Hepatocyte (in vitro differentiated cells): ENCODE measurements at regions not wholly inside any gene's neighbourhood (a gene's known extent, or its start where the extent isn't known, plus 50 kb on each side); places are given as distances from the start of the nearest gene placed in this dataset.

Experiments
- DNase-seq: peaks from one replicate; pipeline ENCODE4 v3.0.0-alpha.2; 2016; ENCODE audit warnings: low spot score
- H2AFZ ChIP-seq: fragments of 200-600 bp; sonication (generic); 2 replicates; pipeline ENCODE4 v1.6.0; 2016; ENCODE audit warnings: antibody characterized with exemption, mild to moderate bottlenecking
- H3K27ac ChIP-seq: fragments of 200-600 bp; sonication (generic); 2 replicates; pipeline ENCODE4 v1.5.1; 2016; ENCODE audit warnings: mild to moderate bottlenecking
- H3K27me3 ChIP-seq: fragments of 200-600 bp; sonication (generic); 2 replicates; pipeline ENCODE4 v1.6.1; 2016
- H3K36me3 ChIP-seq: fragments of 200-600 bp; sonication (generic); replicated peaks from 2 replicates; pipeline ENCODE4 v1.5.1; 2016; ENCODE audit warnings: low read depth; ENCODE audit not compliant: insufficient read depth
- H3K4me1 ChIP-seq: fragments of 200-600 bp; sonication (generic); 2 replicates; pipeline ENCODE4 v1.5.1; 2016; ENCODE audit warnings: mild to moderate bottlenecking, moderate library complexity; ENCODE audit not compliant: insufficient read depth
- H3K4me2 ChIP-seq: fragments of 200-600 bp; sonication (generic); 2 replicates; pipeline ENCODE4 v1.6.0; 2016
- H3K4me3 ChIP-seq: fragments of 200-600 bp; sonication (generic); 2 replicates; pipeline ENCODE4 v1.5.1; 2016; ENCODE audit warnings: mild to moderate bottlenecking
- H3K79me2 ChIP-seq: fragments of 200-600 bp; sonication (generic); 2 replicates; pipeline ENCODE4 v1.6.0; 2017; ENCODE audit warnings: mild to moderate bottlenecking
- H3K9me2 ChIP-seq: fragments of 200-600 bp; sonication (generic); replicated peaks from 2 replicates; pipeline ENCODE4 v1.6.0; 2017; ENCODE audit warnings: mild to moderate bottlenecking; ENCODE audit not compliant: insufficient read depth
- H3K9me3 ChIP-seq: fragments of 200-600 bp; sonication (generic); 2 replicates; pipeline ENCODE4 v1.5.1; 2016; ENCODE audit warnings: low read depth, mild to moderate bottlenecking
- H4K20me1 ChIP-seq: fragments of 200-600 bp; sonication (generic); 2 replicates; pipeline ENCODE4 v1.6.0; 2016; ENCODE audit warnings: mild to moderate bottlenecking; ENCODE audit not compliant: insufficient read depth, poor library complexity, severe bottlenecking
- CTCF ChIP-seq: fragments of 200-600 bp; sonication (generic); IDR thresholded peaks from 2 replicates; pipeline ENCODE4 v1.5.1; 2016; ENCODE audit warnings: antibody characterized with exemption, mild to moderate bottlenecking; ENCODE audit not compliant: poor library complexity
- EZH2 ChIP-seq: fragments of 200-600 bp; sonication (generic); IDR thresholded peaks from 2 replicates; pipeline ENCODE4 v1.6.1; 2016; ENCODE audit warnings: antibody characterized with exemption, mild to moderate bottlenecking, borderline replicate concordance
- EZH2phosphoT487 ChIP-seq: fragments of 200-600 bp; sonication (generic); IDR thresholded peaks from one replicate; pipeline ENCODE4 v1.6.1; 2018; ENCODE audit warnings: antibody characterized with exemption, mild to moderate bottlenecking, low read depth, moderate library complexity; ENCODE audit not compliant: unreplicated experiment, severe bottlenecking
- WGBS: methylation state at CpG from one replicate; pipeline ENCODE4 v1.1.6; 2016; ENCODE audit warnings: low lambda C conversion rate; ENCODE audit errors: missing lambda C conversion rate; 5-methylcytosine and 5-hydroxymethylcytosine counted together

- no peak for DNase-seq
- 81% methylated on average over 3 of the region's 3 CpGs for WGBS
- no peak overlapping the region for H2AFZ ChIP-seq
- no peaks in the 10 kb centered on the region for H3K27me3 ChIP-seq
- no peaks in the 10 kb centered on the region for H3K9me3 ChIP-seq
- H4K20me1 ChIP-seq = no peaks in the 10 kb centered on the region
- H3K27ac ChIP-seq = no peak overlapping the region
- no peaks in the 10 kb centered on the region for H3K4me1 ChIP-seq
- H3K36me3 ChIP-seq = no peaks in the 10 kb centered on the region
- H3K4me2 ChIP-seq = no peak overlapping the region
- H3K4me3 ChIP-seq = no peak overlapping the region
- no peak for TF ChIP-seq EZH2
- TF ChIP-seq CTCF = no peak
- TF ChIP-seq EZH2phosphoT487 = no peak
- no peaks in the 10 kb centered on the region for H3K79me2 ChIP-seq
- no peaks in the 10 kb centered on the region for H3K9me2 ChIP-seq
These were observed 148.2 kb downstream of the COX7C start for GRCh38 chr5:86765778-86766502.

GRCh38 chr5:86768699-86769202 is 151.0 kb downstream of the COX7C start:
- no peak overlapping the region for H2AFZ ChIP-seq
- 89% methylated on average over 2 of the region's 2 CpGs for WGBS
- H3K36me3 ChIP-seq = no peaks in the 10 kb centered on the region
- TF ChIP-seq EZH2phosphoT487 = no peak
- TF ChIP-seq CTCF = no peak
- TF ChIP-seq EZH2 = no peak
- no peaks in the 10 kb centered on the region for H3K9me2 ChIP-seq
- no peaks in the 10 kb centered on the region for H3K9me3 ChIP-seq
- no peak for DNase-seq
- H3K4me3 ChIP-seq = no peak overlapping the region
- H3K79me2 ChIP-seq = no peaks in the 10 kb centered on the region
- H3K27ac ChIP-seq = no peak overlapping the region
- no peaks in the 10 kb centered on the region for H3K27me3 ChIP-seq
- no peaks in the 10 kb centered on the region for H3K4me1 ChIP-seq
- no peaks in the 10 kb centered on the region for H4K20me1 ChIP-seq
- H3K4me2 ChIP-seq = no peak overlapping the region

DNA sequence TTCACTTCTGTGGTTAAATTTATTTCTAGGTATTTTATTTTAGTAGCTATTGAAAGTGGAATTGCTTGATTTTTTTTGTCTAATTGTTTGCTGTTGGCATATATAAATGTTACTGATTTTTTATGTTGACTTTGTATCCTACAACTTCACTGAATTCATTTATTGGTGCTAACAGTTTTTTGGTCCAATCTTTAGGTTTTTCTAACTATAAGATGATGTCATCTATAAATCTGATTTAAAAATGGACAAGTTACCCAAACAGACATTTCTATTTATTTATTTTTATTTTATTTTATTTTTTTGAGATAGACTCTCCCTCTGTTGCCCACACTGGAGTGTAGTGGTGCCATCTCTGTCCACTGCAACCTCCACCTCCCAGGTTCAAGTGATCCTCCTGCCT is 162.3 kb downstream of the COX7C start:
- Histone ChIP-seq H3K9me3 (no peaks in the 10 kb centered on the region), H4K20me1 (no peaks in the 10 kb centered on the region), H3K27ac (no peak overlapping the region), H3K9me2 (no peaks in the 10 kb centered on the region), H2AFZ (no peak overlapping the region), H3K27me3 (no peaks in the 10 kb centered on the region), H3K4me3 (no peak overlapping the region), H3K4me2 (no peak overlapping the region), H3K36me3 (no peaks in the 10 kb centered on the region), H3K79me2 (no peaks in the 10 kb centered on the region), H3K4me1 (no peaks in the 10 kb centered on the region)
- DNase-seq = no peak
- TF ChIP-seq EZH2 (no peak), EZH2phosphoT487 (no peak), CTCF (no peak)
